BJ (cell line): ENCODE measurements at regions not wholly inside any gene's neighbourhood (a gene's known extent, or its start where the extent isn't known, plus 50 kb on each side); places are given as distances from the start of the nearest gene placed in this dataset.

Source experiments
- CTCF ChIA-PET: fragments of 350-600 bp; formaldehyde crosslinking; extraction: SDS; loops from one replicate; lab custom pipeline; 2021; ENCODE audit warnings: antibody characterized with exemption, inconsistent platforms; lab: Yijun Ruan, JAX
- POLR2A ChIA-PET: fragments of 300-600 bp; sonication (Branson Sonifier 250); formaldehyde crosslinking; extraction: SDS; loops from one replicate; lab custom pipeline; 2021; ENCODE audit warnings: antibody characterized with exemption; lab: Charles Lee
- DNase-seq: peaks from one replicate; pipeline ENCODE4 v3.0.0-alpha.2; 2011; ENCODE audit warnings: low read depth
- H3K27me3 ChIP-seq: 2 replicates; pipeline ENCODE4 v1.6.0; 2011; ENCODE audit warnings: low read length; ENCODE audit not compliant: control insufficient read depth, insufficient read depth
- H3K36me3 ChIP-seq: 2 replicates; pipeline ENCODE4 v1.5.1; 2011; ENCODE audit warnings: low read length; ENCODE audit not compliant: control insufficient read depth, insufficient read depth
- H3K4me3 ChIP-seq: 2 replicates; pipeline ENCODE4 v1.5.1; 2011; ENCODE audit warnings: low read depth, mild to moderate bottlenecking, control low read depth, low read length
- CTCF ChIP-seq: IDR thresholded peaks from 2 replicates; pipeline ENCODE4 v1.5.1; 2011; ENCODE audit warnings: low read depth, mild to moderate bottlenecking, control low read depth, inconsistent platforms, low read length, moderate library complexity; ENCODE audit not compliant: insufficient read depth

GRCh38 chr4:135515295-135515694 lies 1313.7 kb upstream of the PABPC4L start:
- CTCF ChIA-PET, result no interaction called here
- Histone ChIP-seq H3K4me3 (no peak overlapping the region), H3K27me3 (no peaks in the 10 kb centered on the region), H3K36me3 (no peaks in the 10 kb centered on the region)
- TF ChIP-seq CTCF, result no peak
- DNase-seq, result no peak
- POLR2A ChIA-PET, result no interaction called here

GRCh38 chr4:135510582-135510981 lies 1309.0 kb upstream of the PABPC4L start:
- H3K36me3 ChIP-seq, result no peaks in the 10 kb centered on the region
- H3K27me3 ChIP-seq, result no peaks in the 10 kb centered on the region
- H3K4me3 ChIP-seq, result no peak overlapping the region
- TF ChIP-seq CTCF, result no peak
- DNase-seq, result no peak
- ChIA-PET CTCF (interaction anchor here (0.6 kb wide), 1 partner anchor 741 kb away, joined by 3 read pairs; no protein-coding TSS in a partner anchor), POLR2A (no interaction called here)

GRCh38 chr4:135508006-135508714 lies 1306.6 kb upstream of the PABPC4L start:
- H3K4me3 ChIP-seq, result no peak overlapping the region
- CTCF ChIA-PET, result interaction anchor here (0.6 kb wide), 1 partner anchor 1347 kb away, joined by 4 read pairs; no protein-coding TSS in a partner anchor

GRCh38 chr4:135497563-135498152 lies 1296.1 kb upstream of the PABPC4L start:
- CTCF ChIA-PET, result no interaction called here
- H3K4me3 ChIP-seq, result no peak overlapping the region
- TF ChIP-seq CTCF, result no peak
- no peaks in the 10 kb centered on the region for H3K27me3 ChIP-seq
- H3K36me3 ChIP-seq, result no peaks in the 10 kb centered on the region
- DNase-seq, result no peak
- POLR2A ChIA-PET, result no interaction called here

More at GRCh38 chr4:135508006-135508714, 1306.6 kb upstream of the PABPC4L start:
- peak; percentile 9 for DNase-seq
- no peaks in the 10 kb centered on the region for H3K27me3 ChIP-seq
- POLR2A ChIA-PET, result no interaction called here
- no peaks in the 10 kb centered on the region for H3K36me3 ChIP-seq
- TF ChIP-seq CTCF, result no peak

GRCh38 chr4:135492439-135492838 lies 1290.8 kb upstream of the PABPC4L start:
- no peak for TF ChIP-seq CTCF
- POLR2A ChIA-PET, result no interaction called here
- no peaks in the 10 kb centered on the region for H3K36me3 ChIP-seq

More at GRCh38 chr4:135492439-135492838, 1290.8 kb upstream of the PABPC4L start:
- DNase-seq, result no peak
- CTCF ChIA-PET, result no interaction called here
- no peaks in the 10 kb centered on the region for H3K27me3 ChIP-seq
- H3K4me3 ChIP-seq, result no peak overlapping the region
